IPS-18a (cell line): ENCODE measurements at regions not wholly inside any gene's neighbourhood (a gene's known extent, or its start where the extent isn't known, plus 50 kb on each side); places are given as distances from the start of the nearest gene placed in this dataset.

Experiments
- H3K27ac ChIP-seq: one replicate; pipeline ENCODE4 v1.5.1; 2013; ENCODE audit warnings: low read length
- H3K27me3 ChIP-seq: one replicate; pipeline ENCODE4 v1.6.1; 2013; ENCODE audit warnings: mild to moderate bottlenecking, low read length; ENCODE audit not compliant: control insufficient read depth, insufficient read depth
- H3K36me3 ChIP-seq: one replicate; pipeline ENCODE4 v1.6.1; 2013; ENCODE audit warnings: low read depth, low read length; ENCODE audit not compliant: control insufficient read depth
- H3K4me1 ChIP-seq: one replicate; pipeline ENCODE4 v1.6.1; 2013; ENCODE audit warnings: low read depth, low read length; ENCODE audit not compliant: control insufficient read depth
- H3K4me3 ChIP-seq: one replicate; pipeline ENCODE4 v1.5.1; 2013; ENCODE audit warnings: low read length
- H3K9ac ChIP-seq: one replicate; pipeline ENCODE4 v1.6.1; 2013; ENCODE audit warnings: mild to moderate bottlenecking, low read length, moderate library complexity
- H3K9me3 ChIP-seq: one replicate; pipeline ENCODE4 v1.6.1; 2013; ENCODE audit warnings: low read depth, low read length; ENCODE audit not compliant: control insufficient read depth

GRCh38 chr15:47566610-47567009 lies 150.7 kb upstream of the SEMA6D start:
- H3K9me3 ChIP-seq = no peaks in the 10 kb centered on the region
- no peak overlapping the region for H3K9ac ChIP-seq
- no peak overlapping the region for H3K4me3 ChIP-seq
- no peaks in the 10 kb centered on the region for H3K27me3 ChIP-seq
- no peak overlapping the region for H3K27ac ChIP-seq
- no peaks in the 10 kb centered on the region for H3K4me1 ChIP-seq
- H3K36me3 ChIP-seq = no peaks in the 10 kb centered on the region

GRCh38 chr15:47568030-47568429 lies 149.3 kb upstream of the SEMA6D start:
- no peak overlapping the region for H3K9ac ChIP-seq
- no peaks in the 10 kb centered on the region for H3K36me3 ChIP-seq
- no peaks in the 10 kb centered on the region for H3K9me3 ChIP-seq
- H3K27ac ChIP-seq = no peak overlapping the region
- H3K4me3 ChIP-seq = no peak overlapping the region
- no peaks in the 10 kb centered on the region for H3K27me3 ChIP-seq
- H3K4me1 ChIP-seq = no peaks in the 10 kb centered on the region

DNA sequence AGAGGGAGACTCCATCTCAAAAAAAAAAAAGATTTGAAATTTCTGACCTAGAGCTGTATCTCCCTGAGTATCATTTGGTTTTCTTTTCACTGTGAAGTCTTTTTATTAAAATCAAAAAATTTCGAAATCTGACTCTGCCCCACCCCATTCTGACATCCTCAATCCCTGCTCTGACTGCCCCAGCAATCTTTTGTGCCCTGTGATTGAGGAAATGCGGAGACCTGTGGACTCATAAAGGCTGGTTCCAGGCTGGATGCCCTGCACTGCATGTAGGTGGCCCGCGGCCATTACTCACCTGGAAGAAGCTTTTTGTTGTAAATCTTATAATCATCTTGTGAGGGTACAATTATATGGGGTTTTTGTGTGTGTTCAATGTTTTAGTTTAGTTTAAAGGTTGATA lies 147.3 kb upstream of the SEMA6D start:
- no peak overlapping the region for H3K9ac ChIP-seq
- H3K27ac ChIP-seq = no peak overlapping the region
- H3K9me3 ChIP-seq = no peaks in the 10 kb centered on the region
- H3K27me3 ChIP-seq = no peaks in the 10 kb centered on the region
- no peaks in the 10 kb centered on the region for H3K4me1 ChIP-seq
- no peaks in the 10 kb centered on the region for H3K36me3 ChIP-seq
- no peak overlapping the region for H3K4me3 ChIP-seq

DNA sequence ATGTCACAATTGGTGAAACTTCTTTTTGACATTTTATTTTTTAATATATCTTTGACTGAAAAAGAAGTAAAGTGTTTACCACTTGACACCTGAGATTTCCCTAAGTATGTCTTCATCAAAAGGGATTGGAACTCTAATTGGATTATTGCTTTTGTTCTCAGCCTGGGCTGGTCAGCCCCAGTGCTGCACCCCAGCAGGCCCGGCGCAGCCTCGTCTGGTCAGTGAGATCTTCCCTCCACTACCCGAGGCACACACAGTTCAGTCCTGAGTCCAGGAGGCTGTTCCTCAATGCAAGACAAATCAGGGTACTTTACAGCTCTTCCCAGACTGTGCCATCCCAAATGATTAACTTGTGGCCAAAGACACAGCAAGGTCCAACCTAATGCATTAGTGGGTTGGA lies 146.9 kb upstream of the SEMA6D start:
- H3K36me3 ChIP-seq = no peaks in the 10 kb centered on the region
- H3K27ac ChIP-seq = no peak overlapping the region
- H3K9me3 ChIP-seq = no peaks in the 10 kb centered on the region
- no peaks in the 10 kb centered on the region for H3K27me3 ChIP-seq
- no peak overlapping the region for H3K9ac ChIP-seq
- H3K4me1 ChIP-seq = no peaks in the 10 kb centered on the region
- H3K4me3 ChIP-seq = no peak overlapping the region

DNA sequence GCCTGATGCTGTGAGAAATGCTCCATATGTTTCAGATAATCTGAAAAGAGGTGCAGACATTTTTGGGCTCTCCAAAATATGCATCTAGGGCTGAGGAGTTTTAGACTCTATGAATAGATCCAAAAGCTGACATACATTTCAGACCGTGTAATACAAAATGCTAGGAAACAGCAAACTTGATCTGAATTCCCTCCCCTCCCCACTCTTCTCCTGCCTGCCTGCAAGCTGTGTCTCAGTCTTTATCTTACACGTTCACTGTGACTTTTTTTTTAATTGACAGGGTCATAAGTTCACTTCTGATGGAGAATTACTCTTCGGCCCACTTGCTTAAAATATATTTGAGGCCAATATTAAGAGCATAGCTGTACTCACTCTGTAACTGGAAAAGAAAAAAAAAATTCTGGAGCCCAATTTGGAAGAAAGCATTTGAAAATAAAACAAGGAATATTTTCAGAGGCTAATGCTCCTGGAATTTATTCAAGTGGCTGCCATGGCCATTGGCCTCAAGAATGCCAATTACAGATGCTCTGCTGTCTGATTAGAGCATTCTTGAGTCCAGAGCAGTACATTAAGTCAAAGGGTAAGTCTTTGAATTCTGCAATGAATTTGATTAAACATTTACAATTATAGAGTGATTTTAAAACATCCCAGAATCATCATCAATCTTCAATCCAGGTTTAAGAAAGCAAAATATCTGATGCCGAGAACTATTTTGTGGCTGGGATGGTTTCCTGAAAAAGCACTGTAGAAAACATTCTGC lies 146.2 kb upstream of the SEMA6D start:
- Histone ChIP-seq H3K9me3 (no peaks in the 10 kb centered on the region), H3K36me3 (no peaks in the 10 kb centered on the region)

DNA sequence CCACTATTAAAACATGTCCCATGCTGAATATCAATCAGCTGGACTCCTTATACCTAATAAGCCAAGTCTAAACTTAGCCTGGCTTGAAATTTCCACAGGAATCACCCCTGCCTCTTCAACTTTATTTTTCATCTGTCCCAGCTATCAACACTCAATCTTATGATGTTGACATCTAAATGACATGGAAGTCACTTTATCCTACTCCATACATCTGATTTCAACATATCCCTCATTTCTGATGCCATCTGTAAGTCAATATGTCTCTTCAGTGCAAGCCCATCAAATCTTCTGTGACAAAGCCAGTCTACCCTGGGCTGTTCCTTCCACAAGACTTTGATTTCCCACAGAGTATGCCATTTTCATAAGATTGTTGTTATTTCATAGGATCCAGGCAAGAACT lies 143.6 kb upstream of the SEMA6D start:
- no peaks in the 10 kb centered on the region for H3K36me3 ChIP-seq
- H3K4me1 ChIP-seq = no peaks in the 10 kb centered on the region
- no peaks in the 10 kb centered on the region for H3K9me3 ChIP-seq
- no peak overlapping the region for H3K27ac ChIP-seq
- no peak overlapping the region for H3K4me3 ChIP-seq
- H3K27me3 ChIP-seq = no peaks in the 10 kb centered on the region
- H3K9ac ChIP-seq = no peak overlapping the region

More for the DNA sequence above, 146.2 kb upstream of the SEMA6D start:
- Histone ChIP-seq H3K4me3 (no peak overlapping the region), H3K9ac (no peak overlapping the region), H3K4me1 (no peaks in the 10 kb centered on the region), H3K27ac (no peak overlapping the region), H3K27me3 (no peaks in the 10 kb centered on the region)

DNA sequence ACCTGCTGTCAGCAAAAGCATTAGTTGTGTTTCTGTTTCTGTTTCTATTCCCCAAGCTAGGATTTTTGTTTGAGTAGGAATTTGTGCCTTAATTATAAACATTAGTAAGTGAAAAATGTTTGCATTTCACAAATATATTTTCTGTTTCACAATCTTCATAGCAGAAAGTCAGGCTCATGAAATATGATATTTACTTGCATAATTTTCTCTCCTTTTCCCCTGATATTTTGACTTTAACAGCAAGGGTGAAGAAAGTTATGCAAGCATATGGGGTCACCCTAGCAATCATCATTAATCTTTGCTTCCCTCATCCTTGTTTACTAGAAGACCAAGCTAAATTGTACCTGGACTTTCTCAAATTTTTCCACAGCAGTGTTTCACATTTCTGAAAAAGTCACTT lies 140.3 kb upstream of the SEMA6D start:
- no peaks in the 10 kb centered on the region for H3K36me3 ChIP-seq
- H3K27me3 ChIP-seq = no peaks in the 10 kb centered on the region
- no peak overlapping the region for H3K4me3 ChIP-seq
- H3K9ac ChIP-seq = no peak overlapping the region
- no peaks in the 10 kb centered on the region for H3K4me1 ChIP-seq
- no peak overlapping the region for H3K27ac ChIP-seq
- no peaks in the 10 kb centered on the region for H3K9me3 ChIP-seq

DNA sequence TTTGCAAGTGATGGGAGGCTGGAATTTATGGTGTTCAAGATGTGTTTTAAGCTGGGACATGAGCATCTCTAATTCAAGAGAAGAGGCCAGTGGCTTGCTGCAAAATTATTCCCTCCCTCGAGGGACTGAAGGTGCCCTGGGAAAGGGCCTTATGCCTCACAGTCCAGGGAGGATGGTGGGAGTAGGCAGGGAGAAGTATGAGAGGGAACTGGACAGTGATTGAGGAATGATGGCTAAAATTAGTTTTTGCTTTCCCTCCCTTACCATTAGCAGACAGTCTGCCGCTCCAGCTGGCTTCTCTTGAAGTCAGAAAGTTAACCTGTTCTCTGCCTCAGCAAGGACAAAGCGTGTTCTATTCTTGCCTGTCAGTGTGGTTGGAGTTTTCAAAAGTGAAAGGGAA lies 139.8 kb upstream of the SEMA6D start:
- H3K36me3 ChIP-seq = no peaks in the 10 kb centered on the region
- no peaks in the 10 kb centered on the region for H3K9me3 ChIP-seq
- no peak overlapping the region for H3K4me3 ChIP-seq
- no peak overlapping the region for H3K27ac ChIP-seq
- no peaks in the 10 kb centered on the region for H3K4me1 ChIP-seq
- H3K27me3 ChIP-seq = no peaks in the 10 kb centered on the region
- H3K9ac ChIP-seq = no peak overlapping the region

DNA sequence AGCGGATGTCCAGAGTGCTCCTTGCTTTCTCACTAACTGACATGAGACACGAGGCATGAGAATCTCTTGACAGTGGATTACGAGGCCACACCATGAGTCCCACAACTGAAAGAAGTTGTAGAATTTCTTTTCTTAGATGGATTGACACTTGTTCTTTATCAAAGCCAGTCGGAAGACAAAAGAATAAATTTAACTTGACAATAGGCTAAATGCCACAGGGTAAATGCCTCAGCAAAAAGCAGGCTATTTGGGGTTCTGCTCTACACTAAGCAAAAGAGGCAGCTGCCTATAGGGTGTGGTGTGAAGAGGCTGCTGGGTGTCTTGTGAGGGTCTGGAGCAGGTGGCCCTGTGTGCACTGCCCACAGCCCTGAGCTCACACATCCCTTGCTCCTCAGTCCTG lies 135.1 kb upstream of the SEMA6D start:
- no peak overlapping the region for H3K27ac ChIP-seq
- H3K4me1 ChIP-seq = no peaks in the 10 kb centered on the region
- H3K4me3 ChIP-seq = no peak overlapping the region
- H3K36me3 ChIP-seq = no peaks in the 10 kb centered on the region
- H3K9me3 ChIP-seq = no peaks in the 10 kb centered on the region
- H3K9ac ChIP-seq = no peak overlapping the region
- H3K27me3 ChIP-seq = no peaks in the 10 kb centered on the region

DNA sequence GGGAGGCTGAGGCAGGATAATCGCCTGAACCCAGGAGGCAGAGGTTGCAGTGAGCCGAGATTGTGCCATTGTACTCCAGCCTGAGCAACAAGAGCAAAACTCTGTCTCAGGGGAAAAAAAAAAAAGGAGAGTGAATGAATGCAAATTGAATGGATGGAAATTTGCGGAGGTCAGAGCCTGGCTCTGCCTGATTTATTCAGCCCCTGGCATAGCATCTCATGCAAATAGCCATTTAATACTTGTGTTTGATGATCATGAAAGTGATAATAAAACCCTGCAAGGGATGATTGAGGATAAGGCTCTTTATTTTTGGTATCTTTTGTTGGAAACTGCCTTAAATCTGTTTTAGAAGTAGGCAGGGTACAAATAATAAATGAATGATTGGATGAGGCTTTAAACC lies 133.0 kb upstream of the SEMA6D start:
- Histone ChIP-seq H3K4me1 (no peaks in the 10 kb centered on the region), H3K27ac (no peak overlapping the region), H3K36me3 (no peaks in the 10 kb centered on the region), H3K9ac (no peak overlapping the region), H3K9me3 (no peaks in the 10 kb centered on the region), H3K27me3 (no peaks in the 10 kb centered on the region), H3K4me3 (no peak overlapping the region)

DNA sequence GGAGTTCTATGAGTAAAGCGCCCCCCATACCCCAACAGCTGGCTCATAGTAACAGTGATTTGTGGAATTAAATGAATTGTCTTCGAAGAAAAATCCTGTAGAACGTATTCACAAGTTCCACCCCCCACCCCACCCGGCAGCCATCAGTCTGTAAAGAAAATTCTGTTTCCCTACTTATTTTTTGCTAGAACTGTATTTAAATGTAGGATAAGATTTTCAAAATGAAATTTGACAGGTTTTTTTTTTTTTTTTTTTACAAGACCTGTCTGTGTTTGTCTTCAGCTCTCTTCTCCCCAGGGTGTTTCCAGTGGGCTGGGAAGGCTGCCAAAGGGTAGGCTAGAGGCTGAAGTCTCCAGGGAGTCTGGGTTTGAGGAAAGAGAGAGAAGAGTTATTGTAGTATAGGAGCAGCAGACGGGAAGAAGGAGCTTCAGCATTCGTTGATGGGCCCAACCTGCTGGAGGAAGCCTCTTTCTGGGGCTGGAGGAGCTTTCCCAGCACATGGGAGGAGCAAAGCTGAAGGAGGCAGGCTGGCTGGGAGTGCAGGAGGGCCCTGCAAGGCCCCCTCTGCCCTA lies 130.6 kb upstream of the SEMA6D start:
- Histone ChIP-seq H3K4me1 (no peaks in the 10 kb centered on the region), H3K9ac (no peak overlapping the region), H3K9me3 (no peaks in the 10 kb centered on the region), H3K27me3 (no peaks in the 10 kb centered on the region), H3K27ac (no peak overlapping the region), H3K4me3 (no peak overlapping the region), H3K36me3 (no peaks in the 10 kb centered on the region)
